SU-DHL-6 (cell line): ENCODE measurements at regions not wholly inside any gene's neighbourhood (a gene's known extent, or its start where the extent isn't known, plus 50 kb on each side); places are given as distances from the start of the nearest gene placed in this dataset.

Experiments used
- EZH2phosphoT487 ChIP-seq: fragments of 200-600 bp; sonication (generic), shearing (Covaris generic); conservative IDR thresholded peaks from 2 replicates; pipeline ENCODE4 v1.6.1; 2018; ENCODE audit warnings: mild to moderate bottlenecking, antibody characterized with exemption, low read length, moderate library complexity, mixed read lengths
- TF ChIP-seq, protein P1 (sequence below): fragments of 200-600 bp; sonication (generic); IDR thresholded peaks from one replicate; pipeline ENCODE4 v1.5.1; 2017; ENCODE audit warnings: antibody characterized with exemption, mild to moderate bottlenecking, low read length, moderate library complexity; ENCODE audit not compliant: insufficient read depth, poor library complexity, severe bottlenecking

DNA sequence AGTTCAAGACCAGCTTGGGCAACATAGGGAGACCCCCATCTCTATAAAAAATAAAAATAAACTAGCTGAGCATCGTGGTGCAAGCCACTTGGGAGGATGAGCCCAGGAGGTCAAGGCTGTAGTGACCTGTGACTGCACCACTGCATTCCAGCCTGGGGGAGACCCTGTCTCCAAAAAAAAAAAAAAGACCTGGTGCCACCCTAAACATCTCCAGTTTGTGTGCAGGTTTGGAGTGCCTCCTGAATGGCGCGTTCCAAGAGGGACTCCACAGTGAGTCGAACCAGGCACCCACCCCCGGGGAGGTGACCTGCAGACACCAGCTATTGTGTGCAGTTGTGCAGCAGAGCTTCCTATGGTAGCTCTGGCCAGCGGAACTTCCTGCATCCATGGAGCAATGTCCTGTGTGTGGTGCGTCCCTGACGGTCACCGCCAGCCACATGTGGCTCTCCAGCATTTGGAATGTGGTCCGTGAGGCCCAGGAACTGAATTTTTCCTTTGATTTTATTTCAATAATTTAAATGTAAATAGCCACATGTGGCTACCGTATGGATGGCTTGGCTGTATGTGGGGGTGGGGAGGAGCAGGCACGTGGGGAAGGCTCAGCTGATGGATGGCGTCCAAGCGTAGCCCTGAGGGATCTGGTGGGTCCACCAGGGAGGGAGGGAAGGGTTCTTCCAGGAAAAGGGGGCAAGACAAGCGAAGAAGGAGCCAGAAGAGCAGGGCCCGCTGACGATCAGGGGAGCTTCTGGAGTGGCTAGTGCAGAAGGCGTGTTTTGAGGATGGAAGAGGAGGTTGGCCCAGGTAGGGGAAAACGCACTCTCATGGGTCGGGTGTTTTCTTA lies 107.1 kb upstream of the GSE1 start:
- TF ChIP-seq, protein P1, sequence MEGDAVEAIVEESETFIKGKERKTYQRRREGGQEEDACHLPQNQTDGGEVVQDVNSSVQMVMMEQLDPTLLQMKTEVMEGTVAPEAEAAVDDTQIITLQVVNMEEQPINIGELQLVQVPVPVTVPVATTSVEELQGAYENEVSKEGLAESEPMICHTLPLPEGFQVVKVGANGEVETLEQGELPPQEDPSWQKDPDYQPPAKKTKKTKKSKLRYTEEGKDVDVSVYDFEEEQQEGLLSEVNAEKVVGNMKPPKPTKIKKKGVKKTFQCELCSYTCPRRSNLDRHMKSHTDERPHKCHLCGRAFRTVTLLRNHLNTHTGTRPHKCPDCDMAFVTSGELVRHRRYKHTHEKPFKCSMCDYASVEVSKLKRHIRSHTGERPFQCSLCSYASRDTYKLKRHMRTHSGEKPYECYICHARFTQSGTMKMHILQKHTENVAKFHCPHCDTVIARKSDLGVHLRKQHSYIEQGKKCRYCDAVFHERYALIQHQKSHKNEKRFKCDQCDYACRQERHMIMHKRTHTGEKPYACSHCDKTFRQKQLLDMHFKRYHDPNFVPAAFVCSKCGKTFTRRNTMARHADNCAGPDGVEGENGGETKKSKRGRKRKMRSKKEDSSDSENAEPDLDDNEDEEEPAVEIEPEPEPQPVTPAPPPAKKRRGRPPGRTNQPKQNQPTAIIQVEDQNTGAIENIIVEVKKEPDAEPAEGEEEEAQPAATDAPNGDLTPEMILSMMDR, result no peak
- TF ChIP-seq EZH2phosphoT487, result no peak
